ENCODE measurements at regions not wholly inside any gene's neighbourhood (a gene's known extent, or its start where the extent isn't known, plus 50 kb on each side); places are given as distances from the start of the nearest gene placed in this dataset.

DNA sequence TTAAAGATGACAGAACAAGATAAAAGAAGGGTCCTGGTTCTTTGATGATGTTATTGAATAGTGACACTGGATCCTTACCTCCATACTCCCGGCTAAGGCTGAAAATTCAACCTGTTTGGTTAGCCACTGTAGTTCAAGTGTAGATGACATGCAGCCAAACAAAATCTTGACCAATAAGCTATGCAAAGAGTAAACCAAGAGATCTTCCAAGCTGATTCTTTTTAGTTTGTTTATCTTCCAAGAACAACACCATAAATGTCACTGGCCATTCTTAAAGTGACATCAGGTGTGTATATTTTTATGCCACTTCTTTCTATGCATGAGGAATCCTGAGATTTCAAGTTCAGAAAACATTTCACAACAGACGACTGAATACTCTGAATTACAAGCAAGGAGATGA lies 141.5 kb upstream of the FST start:
- intact Hi-C loops (cut with DNase I): no loop called here
- 73 to 87% (median 75%) methylated on average over 2 of the region's 2 CpGs for WGBS, 3 donors
- H3K36me3 ChIP-seq: no peaks in the 10 kb centered on the region
- no peak overlapping the region for H3K27ac ChIP-seq
- H3K4me1 ChIP-seq (ENCODE audit: insufficient read depth): no peaks in the 10 kb centered on the region
- no peak for DNase-seq
- H3K27me3 ChIP-seq: no peaks in the 10 kb centered on the region
- TF ChIP-seq, protein P1, sequence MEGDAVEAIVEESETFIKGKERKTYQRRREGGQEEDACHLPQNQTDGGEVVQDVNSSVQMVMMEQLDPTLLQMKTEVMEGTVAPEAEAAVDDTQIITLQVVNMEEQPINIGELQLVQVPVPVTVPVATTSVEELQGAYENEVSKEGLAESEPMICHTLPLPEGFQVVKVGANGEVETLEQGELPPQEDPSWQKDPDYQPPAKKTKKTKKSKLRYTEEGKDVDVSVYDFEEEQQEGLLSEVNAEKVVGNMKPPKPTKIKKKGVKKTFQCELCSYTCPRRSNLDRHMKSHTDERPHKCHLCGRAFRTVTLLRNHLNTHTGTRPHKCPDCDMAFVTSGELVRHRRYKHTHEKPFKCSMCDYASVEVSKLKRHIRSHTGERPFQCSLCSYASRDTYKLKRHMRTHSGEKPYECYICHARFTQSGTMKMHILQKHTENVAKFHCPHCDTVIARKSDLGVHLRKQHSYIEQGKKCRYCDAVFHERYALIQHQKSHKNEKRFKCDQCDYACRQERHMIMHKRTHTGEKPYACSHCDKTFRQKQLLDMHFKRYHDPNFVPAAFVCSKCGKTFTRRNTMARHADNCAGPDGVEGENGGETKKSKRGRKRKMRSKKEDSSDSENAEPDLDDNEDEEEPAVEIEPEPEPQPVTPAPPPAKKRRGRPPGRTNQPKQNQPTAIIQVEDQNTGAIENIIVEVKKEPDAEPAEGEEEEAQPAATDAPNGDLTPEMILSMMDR (IDR thresholded peaks at IDR 0.05): no peak
- TF ChIP-seq EP300 (IDR thresholded peaks at IDR 0.05): no peak
- no peak for TF ChIP-seq POLR2A (IDR thresholded peaks at IDR 0.05)
- H3K9me3 ChIP-seq: no peaks in the 10 kb centered on the region
- H3K4me3 ChIP-seq: no peak overlapping the region

DNA sequence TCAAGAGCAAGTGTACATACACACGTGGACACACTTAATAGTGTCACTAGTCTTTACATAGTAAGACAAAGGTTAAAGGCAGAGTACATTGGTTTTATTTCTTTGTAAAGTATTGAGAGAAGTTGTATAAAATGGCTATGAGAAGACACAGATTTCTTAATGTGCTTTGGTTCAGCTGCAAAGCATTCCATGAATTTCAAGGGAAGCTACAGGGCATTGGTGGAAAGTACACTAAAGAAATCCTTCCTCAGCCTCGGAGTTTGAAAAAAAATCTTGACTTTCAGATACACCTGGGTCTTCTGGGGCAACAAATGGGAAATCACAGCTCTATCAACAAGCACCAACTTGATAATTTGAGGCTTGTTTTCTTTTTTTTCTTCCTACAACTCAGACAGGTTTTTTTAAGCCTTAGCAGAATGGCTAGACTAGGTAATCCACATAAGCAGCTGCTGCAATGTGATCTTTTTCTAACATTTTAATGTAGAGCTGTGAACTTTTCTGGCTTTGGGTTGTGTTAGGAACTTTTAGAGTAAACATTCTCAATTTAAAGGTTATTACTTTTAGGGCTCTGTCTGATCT lies 140.4 kb upstream of the FST start:
- H3K27me3 ChIP-seq: no peaks in the 10 kb centered on the region
- intact Hi-C loops (cut with DNase I): no loop called here
- no peaks in the 10 kb centered on the region for H3K36me3 ChIP-seq
- no peak for DNase-seq
- no peak overlapping the region for H3K4me3 ChIP-seq
- WGBS, 3 donors: 39 to 46% (median 46%) methylated on average over 2 of the region's 2 CpGs
- no peaks in the 10 kb centered on the region for H3K9me3 ChIP-seq
- H3K4me1 ChIP-seq (ENCODE audit: insufficient read depth): no peaks in the 10 kb centered on the region
- no peak overlapping the region for H3K27ac ChIP-seq
- TF ChIP-seq EP300 (IDR thresholded peaks at IDR 0.05) (no peak), POLR2A (IDR thresholded peaks at IDR 0.05) (no peak)
- TF ChIP-seq, protein P1 (IDR thresholded peaks at IDR 0.05): no peak

DNA sequence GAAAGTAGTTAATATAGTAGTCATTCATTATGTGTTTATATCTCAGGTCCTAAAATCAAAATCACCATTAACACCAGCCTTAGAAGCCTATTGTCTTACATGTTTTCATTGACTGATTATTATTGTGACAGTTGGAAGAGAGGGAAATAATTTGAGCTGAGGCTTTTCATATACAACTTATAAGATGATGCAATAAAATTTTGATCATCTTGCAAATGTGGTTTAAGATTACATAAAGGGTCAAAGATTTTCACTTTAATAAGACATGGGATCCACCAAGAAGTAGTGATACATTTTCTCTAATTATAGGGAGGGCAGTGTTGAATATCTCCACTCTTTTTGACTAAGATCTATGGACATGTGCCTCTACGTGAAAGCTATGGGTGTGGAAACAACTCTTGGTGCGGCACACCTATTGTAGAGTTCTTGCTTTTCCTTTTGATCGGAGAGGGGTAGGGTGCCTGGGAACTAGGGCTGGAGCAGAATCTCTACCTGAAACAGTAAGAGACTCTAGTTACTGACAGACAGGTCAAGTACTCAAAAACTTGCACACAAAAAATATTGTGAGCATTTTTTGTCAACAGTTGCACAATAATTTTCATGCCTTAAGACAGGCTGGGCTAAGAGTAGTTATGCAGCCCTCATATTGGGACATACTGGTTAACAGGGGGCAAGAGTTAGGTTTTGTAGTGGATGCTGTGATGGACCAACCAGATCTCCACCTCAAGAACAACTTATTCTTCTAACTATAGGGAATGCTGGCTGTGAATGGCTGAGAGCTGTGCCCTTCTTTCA lies 139.3 kb upstream of the FST start:
- no peak for DNase-seq
- Histone ChIP-seq H3K36me3 (no peaks in the 10 kb centered on the region), H3K27ac (no peak overlapping the region), H3K4me1 (ENCODE audit: insufficient read depth) (no peaks in the 10 kb centered on the region), H3K27me3 (no peaks in the 10 kb centered on the region), H3K9me3 (no peaks in the 10 kb centered on the region), H3K4me3 (no peak overlapping the region)
- 92 to 96% (median 94%) methylated on average over 3 of the region's 3 CpGs for WGBS, 3 donors
- TF ChIP-seq, protein P1 (IDR thresholded peaks at IDR 0.05): no peak
- no peak for TF ChIP-seq EP300 (IDR thresholded peaks at IDR 0.05)
- no peak for TF ChIP-seq POLR2A (IDR thresholded peaks at IDR 0.05)
- intact Hi-C loops (cut with DNase I): no loop called here

DNA sequence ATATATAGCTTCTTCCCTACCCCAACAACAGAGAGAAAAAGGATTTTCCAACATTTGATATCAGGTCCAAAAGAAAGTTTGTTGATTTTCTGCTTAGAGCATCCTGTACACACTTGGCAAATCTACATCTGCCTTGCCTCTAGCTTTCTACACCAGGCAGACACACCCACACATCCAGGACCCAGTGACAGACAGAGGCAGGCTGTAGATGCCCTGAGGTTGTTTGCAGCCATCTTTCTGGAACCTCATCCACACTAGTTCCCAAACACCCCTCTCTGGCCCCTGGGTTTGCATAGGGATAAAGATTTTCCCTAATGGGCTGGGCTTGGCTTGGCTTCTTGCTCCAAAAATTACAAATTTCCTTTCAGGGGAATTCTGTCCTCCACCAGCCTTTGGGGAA lies 138.2 kb upstream of the FST start:
- TF ChIP-seq, protein P1 (IDR thresholded peaks at IDR 0.05): no peak
- no peak for TF ChIP-seq EP300 (IDR thresholded peaks at IDR 0.05)
- no peak for TF ChIP-seq POLR2A (IDR thresholded peaks at IDR 0.05)
- Histone ChIP-seq H3K4me3 (no peak overlapping the region), H3K27ac (no peak overlapping the region), H3K9me3 (no peaks in the 10 kb centered on the region), H3K27me3 (no peaks in the 10 kb centered on the region), H3K4me1 (ENCODE audit: insufficient read depth) (no peaks in the 10 kb centered on the region), H3K36me3 (no peaks in the 10 kb centered on the region)
- intact Hi-C loops (cut with DNase I): no loop called here
- DNase-seq: no peak
